C4-2B (cell line): ENCODE measurements at regions not wholly inside any gene's neighbourhood (a gene's known extent, or its start where the extent isn't known, plus 50 kb on each side); places are given as distances from the start of the nearest gene placed in this dataset.

Experiments
- H3K27ac ChIP-seq: fragments of 450-650 bp; 2 replicates; pipeline ENCODE4 v1.5.1; 2017
- ZFX ChIP-seq: fragments of 450-650 bp; IDR thresholded peaks from 2 replicates; pipeline ENCODE4 v1.6.1; 2017
- TF ChIP-seq, protein P1 (sequence below): fragments of 450-650 bp; conservative IDR thresholded peaks from 2 replicates; pipeline ENCODE4 v1.5.1; 2017; ENCODE audit warnings: mild to moderate bottlenecking

DNA sequence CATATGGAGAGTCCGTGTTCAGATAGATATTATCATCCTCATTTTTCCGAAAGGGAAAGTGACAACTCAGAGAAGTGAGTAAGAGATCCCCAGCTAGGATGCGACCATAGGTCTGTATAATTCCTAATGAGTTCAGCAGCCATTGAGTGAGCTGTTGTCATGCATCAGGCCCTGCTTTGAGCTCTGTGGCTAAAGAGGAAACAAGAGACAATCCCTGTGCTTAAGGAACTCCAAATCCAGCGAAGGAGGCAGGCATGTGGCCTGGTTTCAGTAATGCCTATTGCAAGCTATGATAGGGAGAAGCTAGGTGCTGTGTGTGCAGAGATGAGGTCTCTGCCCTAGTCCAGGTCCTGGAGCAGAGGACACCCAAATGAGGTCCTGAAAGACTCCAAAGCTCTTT lies 192.8 kb downstream of the ACTL7B start:
- no peak overlapping the region; the same call in 1 of the 2 replicates for H3K27ac ChIP-seq
- TF ChIP-seq, protein P1, sequence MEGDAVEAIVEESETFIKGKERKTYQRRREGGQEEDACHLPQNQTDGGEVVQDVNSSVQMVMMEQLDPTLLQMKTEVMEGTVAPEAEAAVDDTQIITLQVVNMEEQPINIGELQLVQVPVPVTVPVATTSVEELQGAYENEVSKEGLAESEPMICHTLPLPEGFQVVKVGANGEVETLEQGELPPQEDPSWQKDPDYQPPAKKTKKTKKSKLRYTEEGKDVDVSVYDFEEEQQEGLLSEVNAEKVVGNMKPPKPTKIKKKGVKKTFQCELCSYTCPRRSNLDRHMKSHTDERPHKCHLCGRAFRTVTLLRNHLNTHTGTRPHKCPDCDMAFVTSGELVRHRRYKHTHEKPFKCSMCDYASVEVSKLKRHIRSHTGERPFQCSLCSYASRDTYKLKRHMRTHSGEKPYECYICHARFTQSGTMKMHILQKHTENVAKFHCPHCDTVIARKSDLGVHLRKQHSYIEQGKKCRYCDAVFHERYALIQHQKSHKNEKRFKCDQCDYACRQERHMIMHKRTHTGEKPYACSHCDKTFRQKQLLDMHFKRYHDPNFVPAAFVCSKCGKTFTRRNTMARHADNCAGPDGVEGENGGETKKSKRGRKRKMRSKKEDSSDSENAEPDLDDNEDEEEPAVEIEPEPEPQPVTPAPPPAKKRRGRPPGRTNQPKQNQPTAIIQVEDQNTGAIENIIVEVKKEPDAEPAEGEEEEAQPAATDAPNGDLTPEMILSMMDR, result no peak

DNA sequence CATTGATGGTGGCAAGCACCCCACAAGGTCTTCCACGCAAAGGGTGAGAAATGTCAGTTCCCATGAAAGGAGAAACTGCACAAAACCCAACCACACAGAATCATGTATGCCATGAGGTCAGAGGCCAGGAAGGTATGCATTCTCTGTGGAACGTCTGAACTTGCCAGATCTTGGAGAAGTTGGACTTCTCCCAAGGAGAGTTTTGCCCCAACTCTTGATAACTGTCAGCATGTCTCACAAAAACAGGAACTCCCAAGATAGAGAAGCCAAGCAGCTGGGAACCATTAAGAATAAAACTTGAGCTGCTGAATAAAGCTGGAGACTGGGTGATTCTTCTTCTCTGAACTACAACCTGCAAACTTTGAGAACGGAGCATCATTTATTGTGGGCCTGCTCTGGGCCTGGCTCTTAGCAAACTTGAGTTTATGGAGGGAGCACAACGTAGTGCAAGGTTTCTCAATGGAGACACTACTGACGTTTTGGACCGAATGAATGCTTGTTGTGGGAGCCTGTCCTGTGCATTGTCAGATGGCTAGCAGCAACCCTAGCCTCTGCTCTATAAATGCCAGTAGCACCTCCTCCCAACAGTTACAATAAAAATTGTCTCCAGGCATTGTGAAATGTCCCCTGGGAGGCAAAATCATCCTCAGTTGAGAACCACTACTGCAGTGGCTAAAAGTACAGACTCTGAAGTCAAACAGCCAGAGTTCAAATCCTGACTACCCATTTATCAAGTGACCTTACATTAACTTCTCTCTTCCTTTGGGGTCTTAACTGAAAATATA lies 193.5 kb downstream of the ACTL7B start:
- TF ChIP-seq, protein P1, result no peak
- TF ChIP-seq ZFX, result no peak
- H3K27ac ChIP-seq, result no peak overlapping the region

DNA sequence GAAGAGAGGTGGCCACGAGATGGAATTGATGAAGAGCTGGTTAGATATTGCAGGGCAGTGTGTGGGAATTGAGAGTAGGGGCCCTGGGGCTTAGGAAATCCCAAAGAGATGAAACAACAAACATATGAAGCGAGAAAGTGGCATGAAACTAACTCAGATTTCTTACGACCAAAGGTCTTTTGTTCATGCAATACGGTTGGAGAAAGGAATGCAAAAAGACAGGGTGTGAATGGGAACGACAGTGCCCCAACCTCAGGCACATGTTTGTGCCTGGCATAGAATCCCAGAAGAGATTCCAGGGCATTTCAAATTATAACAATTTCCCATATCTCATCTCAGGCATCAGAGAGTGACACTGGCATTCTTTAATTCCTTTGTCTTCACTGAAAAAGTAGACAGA lies 199.2 kb downstream of the ACTL7B start:
- TF ChIP-seq, protein P1, result no peak
- no peak overlapping the region for H3K27ac ChIP-seq

DNA sequence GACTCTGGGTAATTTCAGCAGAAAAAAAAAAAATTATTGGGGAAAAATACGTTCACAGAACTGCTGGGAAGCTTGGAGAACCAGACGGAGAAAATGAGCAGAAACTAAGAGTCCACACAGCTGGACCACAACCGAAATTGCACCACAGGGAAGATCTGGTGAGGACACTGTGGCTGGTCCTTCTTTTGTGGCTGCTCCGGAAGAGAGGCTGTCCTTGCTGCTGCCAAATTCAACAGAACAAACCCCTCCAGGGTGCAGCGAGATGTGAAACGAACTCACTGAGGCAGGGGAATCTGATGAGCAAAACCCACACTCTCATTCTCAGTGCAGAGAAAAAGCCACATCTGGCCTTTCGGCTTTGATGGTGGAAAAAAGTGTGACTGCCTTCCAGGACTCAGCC lies 200.0 kb downstream of the ACTL7B start:
- no peak overlapping the region for H3K27ac ChIP-seq
- no peak for TF ChIP-seq ZFX
- TF ChIP-seq, protein P1, result no peak

DNA sequence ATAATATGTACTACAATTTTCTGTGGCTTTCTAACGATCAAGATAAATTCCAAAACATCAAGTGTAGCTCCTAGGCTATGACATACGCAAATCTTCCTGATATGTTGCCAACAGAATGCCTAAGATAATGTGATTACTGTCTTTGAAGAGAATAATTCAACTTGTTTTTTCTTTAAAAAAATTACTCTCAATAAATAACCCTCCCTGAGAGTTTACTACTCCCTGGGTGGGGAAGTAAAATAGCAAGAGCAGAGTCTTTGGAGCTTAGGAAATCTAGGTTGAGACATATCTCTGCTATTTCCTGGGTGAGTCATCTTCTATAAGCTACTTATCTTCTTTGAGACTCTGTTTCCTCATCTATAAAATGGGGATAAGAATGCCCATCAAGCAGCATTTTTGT lies 201.2 kb downstream of the ACTL7B start:
- H3K27ac ChIP-seq, result no peak overlapping the region
- TF ChIP-seq, protein P1, result no peak
- no peak for TF ChIP-seq ZFX

DNA sequence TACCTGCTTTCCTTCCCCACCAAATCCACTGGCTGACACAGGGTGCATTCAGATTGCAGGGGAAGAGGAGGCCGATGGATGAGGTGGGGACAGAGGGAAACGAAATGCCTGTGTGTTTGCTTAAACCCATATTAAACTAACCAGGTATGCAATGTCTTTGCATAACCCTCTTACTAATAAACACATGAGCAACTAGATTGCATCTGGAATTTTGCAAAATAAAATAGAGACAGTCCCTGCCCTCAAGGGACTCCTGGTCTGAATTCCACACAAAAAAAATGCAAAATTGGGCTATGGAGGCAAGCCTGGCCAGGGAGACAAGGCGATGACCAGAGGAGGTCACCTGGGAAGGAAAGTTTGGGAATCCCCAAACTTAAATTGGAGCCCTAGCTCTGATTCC lies 202.9 kb downstream of the ACTL7B start:
- no peak for TF ChIP-seq ZFX
- TF ChIP-seq, protein P1, result no peak
- H3K27ac ChIP-seq, result no peak overlapping the region

DNA sequence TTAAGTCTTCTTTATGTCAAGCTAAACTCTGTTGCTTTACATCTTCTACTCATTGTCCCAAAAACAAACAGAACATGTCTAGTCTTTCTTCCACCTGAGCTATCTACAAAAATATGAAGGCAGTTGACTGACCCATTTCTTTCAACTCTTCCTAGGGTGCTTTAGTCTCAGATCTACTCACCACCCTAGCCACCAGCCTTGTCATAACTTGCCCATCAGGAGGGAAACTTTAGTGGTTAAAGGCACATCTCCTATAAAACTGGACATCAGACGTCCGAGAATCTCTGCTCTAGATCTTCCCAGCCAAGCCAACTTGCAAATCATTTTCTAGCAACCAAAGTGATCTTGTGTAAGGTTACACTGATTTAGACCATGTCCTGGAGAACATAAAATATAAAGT lies 205.0 kb downstream of the ACTL7B start:
- TF ChIP-seq, protein P1, result no peak
- TF ChIP-seq ZFX, result no peak
- H3K27ac ChIP-seq, result no peak overlapping the region
